NCI-H460 (cell line): ENCODE measurements at regions not wholly inside any gene's neighbourhood (a gene's known extent, or its start where the extent isn't known, plus 50 kb on each side); places are given as distances from the start of the nearest gene placed in this dataset.
"Not testable (repeated sequence)": the region's sequence is repeated elsewhere in the genome, so short reads cannot be mapped to it uniquely, and the experiment has no call there.

ENCODE experiments used
- DNase-seq: peaks from one replicate; pipeline ENCODE4 v3.0.0-alpha.2; 2016; ENCODE audit warnings: low read depth; ENCODE audit errors: extremely low read depth

DNA sequence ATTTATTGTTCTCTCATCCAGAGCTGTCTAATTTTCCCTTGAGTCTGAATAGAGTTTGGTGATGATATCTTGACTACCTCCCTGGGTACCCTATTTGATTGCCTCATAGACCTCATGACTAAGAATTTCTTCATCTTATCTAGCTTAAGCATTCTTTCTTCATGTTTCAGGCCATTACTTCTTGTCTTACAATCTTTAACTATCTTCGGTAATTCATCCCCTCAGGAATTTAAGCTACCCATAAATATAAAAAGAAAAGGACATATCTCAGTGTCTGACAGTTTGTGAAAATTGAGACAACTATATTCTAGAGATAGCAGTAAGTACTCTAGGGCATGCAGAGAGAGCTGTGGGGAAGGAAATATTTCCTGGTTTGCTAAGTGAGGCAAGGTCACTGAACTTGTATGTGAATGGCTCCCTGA is 466.1 kb upstream of the GRID2 start:
- no peak for DNase-seq

- no peak for DNase-seq
Observed at GRCh38 chr4:91838181-91838861, 465.4 kb upstream of the GRID2 start.

DNA sequence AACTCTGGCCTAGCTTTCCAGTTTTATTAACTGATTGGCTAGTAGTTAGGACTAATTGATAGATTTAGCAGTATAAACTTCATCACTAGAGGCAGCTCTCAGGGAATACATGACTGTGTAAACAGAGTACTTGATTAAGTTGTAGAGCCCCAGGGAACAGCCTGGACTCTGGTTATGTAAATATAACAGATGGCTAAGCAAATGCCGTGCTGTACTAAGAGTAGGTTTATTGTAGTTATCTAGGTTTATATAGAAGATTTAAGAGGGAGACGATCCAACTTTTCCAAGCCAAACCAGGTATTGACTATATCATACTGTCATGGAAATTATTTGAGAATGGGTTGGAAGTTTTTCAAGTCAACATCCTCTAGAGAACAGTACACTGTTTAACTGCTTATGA is 463.4 kb upstream of the GRID2 start:
- no peak for DNase-seq

- no peak for DNase-seq
Observed at GRCh38 chr4:91846233-91846632, 457.5 kb upstream of the GRID2 start.

DNA sequence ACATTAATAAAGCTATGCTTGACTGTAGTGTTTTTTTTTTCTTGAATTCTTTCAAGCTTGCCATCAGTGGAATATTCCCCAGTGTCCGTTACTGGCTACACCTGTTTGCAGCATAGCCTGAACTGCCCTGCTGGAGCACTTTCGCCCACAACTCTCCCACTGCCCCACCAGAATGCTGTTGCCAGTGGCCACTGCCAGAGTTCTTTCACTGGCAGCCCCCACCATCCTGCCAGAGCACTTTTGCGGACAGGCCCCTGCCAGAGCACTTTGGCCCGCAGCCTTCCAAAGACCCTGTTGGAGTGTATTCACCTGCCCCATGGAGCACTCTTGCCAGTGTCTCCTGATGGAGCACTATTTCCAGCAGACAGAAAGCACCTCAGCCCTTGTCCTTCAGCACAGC is 452.3 kb upstream of the GRID2 start:
- DNase-seq, result no peak

DNA sequence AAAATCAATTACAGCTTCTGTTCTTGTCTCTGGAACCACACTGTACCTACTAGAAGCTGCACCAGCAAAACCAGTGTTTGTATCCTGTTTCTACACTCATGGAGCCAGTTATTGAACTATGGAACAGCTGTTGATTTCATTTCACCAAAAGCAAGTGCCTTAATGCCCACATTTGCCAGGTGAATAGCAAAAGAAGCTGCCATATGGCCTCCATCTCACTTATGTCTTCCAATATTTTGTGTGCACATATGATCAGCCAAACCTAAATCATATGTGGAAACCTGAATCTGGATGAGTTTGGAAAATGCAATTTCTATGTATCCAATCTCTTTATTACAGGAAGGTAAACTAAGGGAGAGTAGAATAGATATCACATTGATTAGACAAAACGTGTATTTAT is 415.8 kb upstream of the GRID2 start:
- no peak for DNase-seq

GRCh38 chr4:91891217-91891616 is 412.5 kb upstream of the GRID2 start:
- not testable (repeated sequence) for DNase-seq

- no peak for DNase-seq
Observed at GRCh38 chr4:91894006-91894405, 409.8 kb upstream of the GRID2 start.

GRCh38 chr4:91904556-91904955 is 399.2 kb upstream of the GRID2 start:
- DNase-seq, result no peak

DNA sequence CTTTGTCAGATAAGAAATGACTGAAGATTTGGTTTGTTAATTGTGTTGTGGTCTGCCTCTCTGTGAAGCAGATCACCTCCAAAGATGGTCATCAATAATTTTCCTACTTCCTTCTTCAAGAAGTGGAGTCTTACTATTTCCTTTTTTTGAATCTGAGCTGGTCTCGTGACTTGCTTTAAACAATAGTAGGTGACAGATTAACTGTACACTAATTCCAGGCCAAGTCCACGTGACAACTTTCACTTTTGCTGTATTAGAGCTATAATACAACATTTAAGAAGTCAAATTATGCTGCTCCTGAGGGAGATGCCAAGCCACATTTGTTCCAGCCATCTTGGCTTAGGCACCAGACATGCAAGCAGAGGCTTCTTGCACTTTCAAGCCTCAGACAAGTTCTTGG is 393.8 kb upstream of the GRID2 start:
- no peak for DNase-seq

- no peak for DNase-seq
Observed at GRCh38 chr4:91914176-91914804, 389.5 kb upstream of the GRID2 start.

GRCh38 chr4:91916219-91916618 is 387.5 kb upstream of the GRID2 start:
- DNase-seq, result no peak

GRCh38 chr4:91924625-91925024 is 379.1 kb upstream of the GRID2 start:
- DNase-seq, result no peak

GRCh38 chr4:91935217-91935616 is 368.5 kb upstream of the GRID2 start:
- no peak for DNase-seq

DNA sequence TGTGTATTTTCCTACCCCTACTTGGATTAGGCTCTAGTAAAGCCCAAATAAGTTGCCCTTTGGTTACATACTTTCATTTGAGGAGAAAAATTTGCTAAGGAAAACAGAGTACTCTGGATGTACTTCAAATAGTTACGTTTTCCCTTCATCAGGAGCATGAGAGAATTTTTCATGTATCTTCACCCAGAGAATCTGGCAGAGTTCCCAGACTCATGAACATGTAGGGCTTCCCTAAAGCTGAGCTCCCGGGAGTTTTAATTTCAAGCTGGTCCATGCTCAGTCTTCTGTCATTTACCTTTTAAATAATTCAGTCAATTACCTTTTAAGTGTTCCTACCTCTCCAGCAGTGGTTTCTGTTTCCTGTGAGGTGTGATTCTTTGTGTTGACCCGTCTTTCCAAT is 367.5 kb upstream of the GRID2 start:
- DNase-seq, result no peak

DNA sequence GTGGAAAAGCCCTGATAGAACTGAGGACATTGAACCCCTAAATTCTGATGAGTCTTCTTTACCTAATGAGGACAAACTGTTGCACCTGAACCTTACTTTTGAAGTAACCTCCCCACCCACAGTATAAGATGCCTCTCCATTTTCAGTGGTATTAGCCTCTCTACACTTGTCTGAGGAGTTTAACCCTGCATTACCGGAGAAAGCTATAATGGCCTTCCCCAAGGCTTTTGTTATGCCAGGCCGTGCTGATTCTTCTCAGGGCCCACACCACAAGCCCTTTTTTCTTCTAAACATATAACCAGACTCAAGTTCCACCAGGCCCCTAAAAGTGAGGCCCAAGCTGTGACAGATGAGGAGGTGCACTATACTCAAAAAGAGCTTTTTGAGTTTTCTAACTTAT is 345.8 kb upstream of the GRID2 start:
- DNase-seq, result no peak

DNA sequence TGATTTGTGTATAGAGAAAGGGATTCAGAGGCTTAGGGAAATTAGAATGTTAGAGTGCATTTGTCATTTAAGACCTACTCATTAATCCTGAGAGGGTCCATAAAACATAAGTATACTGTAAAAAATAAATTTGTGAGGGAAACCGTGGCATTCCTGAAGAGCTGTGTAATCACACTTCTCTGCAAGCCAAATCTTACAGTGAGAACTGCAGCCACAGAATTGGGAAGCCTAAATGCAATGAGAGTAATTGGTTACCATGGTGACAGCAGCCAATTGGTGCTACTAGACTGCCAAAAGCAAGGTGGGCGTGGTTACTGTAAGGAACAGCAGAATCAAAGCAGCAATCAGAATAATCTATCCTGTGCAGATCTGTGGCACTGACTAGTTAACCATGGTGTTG is 345.2 kb upstream of the GRID2 start:
- no peak for DNase-seq

DNA sequence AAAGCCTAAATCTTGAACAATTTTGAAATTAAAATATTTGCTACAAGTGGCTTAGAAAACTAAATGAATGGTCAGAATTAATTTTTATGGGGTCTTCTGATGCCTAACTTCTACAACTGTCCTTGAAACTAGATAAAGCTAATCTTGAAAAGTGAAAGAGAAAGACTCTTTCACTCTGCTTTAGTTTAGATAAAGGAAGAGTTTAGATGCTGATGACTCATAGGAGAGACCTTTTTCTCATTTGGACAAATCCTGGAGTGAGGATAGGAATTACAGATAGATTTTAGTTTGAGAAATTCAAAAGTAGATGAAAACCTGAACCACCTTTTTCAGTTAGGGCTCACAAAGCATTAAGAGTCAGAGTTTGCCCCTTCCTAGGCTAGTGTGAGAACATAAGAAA is 342.3 kb upstream of the GRID2 start:
- no peak for DNase-seq

GRCh38 chr4:91963486-91963885 is 340.3 kb upstream of the GRID2 start:
- DNase-seq, result no peak

DNA sequence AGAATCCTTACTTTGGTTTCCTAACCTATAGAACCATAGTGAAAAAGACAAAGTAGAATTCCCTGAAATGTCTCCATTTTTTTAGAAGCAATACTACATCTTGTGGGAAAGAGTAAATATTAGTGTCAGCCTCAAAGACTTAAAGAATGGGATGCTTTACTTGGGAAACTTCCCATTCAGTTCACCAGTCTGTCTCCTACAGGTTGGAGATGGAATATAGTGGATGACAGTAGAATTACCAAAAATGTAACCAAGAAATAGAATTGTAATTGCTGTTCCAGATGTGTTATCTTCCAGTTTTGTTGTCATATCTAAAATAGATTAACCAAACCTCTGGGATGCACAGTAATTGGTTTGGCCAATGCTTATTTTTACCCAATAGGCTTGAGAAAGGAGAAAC is 338.6 kb upstream of the GRID2 start:
- no peak for DNase-seq

DNA sequence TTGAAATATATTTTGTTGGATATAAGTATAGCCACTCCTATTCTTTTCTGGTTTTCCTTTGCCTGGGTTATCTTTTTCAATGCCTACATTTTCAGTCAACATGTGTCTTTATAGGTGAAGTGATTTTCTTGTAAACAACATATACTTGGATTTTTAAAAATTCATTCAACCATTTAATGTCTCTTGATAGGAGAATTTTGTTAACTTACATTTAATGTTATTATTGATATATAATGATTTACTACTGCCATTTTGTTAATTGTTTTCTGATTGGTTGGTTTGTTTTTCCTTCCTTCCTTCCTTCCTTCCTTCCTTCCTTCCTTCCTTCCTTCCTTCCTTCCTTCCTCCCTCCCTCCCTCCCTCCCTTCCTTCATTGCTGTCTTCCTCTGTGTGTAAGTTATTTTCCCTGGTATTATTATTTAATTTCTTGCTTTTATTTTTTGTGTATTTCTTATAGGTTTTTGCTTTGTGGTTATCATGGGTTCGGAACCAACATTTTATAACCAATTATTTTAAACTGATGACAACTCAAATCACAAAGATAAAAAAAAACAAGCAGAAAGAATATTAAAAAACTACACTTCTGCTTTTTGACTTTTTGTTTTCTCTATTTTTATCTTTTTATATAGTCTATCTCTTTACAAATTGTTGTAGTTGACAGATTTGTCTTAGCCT is 330.1 kb upstream of the GRID2 start:
- DNase-seq, result no peak

DNA sequence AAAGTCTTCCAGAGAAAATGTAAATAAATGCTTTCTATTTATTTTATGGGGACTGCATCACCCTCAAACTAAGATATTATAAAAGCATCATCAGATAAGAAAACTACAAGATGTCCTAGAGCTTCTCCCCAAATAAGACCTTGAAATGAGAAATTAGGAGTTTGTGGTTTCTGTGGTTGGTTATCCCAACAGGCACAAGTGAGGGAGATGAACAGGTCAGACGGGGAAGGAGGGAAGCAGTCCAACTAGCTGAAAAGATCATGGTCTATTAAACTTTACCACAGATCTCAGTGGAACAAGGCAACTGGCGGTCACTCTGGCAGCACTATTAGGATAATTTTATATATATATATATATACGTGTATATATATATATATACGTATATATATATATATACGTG is 319.3 kb upstream of the GRID2 start:
- no peak for DNase-seq
